KMS-11 (cell line): ENCODE measurements at regions not wholly inside any gene's neighbourhood (a gene's known extent, or its start where the extent isn't known, plus 50 kb on each side); places are given as distances from the start of the nearest gene placed in this dataset.

ENCODE experiments used
- H2AFZ ChIP-seq: fragments of 200-600 bp; sonication (generic); 2 replicates; pipeline ENCODE4 v1.6.1; 2016; ENCODE audit warnings: antibody characterized with exemption, mixed run types, low read depth
- H3K27ac ChIP-seq: fragments of 200-600 bp; sonication (generic); 2 replicates; pipeline ENCODE4 v1.6.1; 2016; ENCODE audit warnings: mild to moderate bottlenecking, mixed run types
- H3K27me3 ChIP-seq: fragments of 200-600 bp; sonication (generic); 2 replicates; pipeline ENCODE4 v1.6.1; 2017; ENCODE audit warnings: mild to moderate bottlenecking, low read depth, mixed run types, moderate library complexity; ENCODE audit not compliant: insufficient read depth
- H3K36me3 ChIP-seq: fragments of 200-600 bp; sonication (generic); 2 replicates; pipeline ENCODE4 v1.6.1; 2017; ENCODE audit warnings: mild to moderate bottlenecking, mixed run types; ENCODE audit not compliant: insufficient read depth
- H3K4me1 ChIP-seq: fragments of 200-600 bp; sonication (generic); 2 replicates; pipeline ENCODE4 v1.6.1; 2016; ENCODE audit warnings: mild to moderate bottlenecking, low read depth, mixed run types; ENCODE audit not compliant: poor library complexity, severe bottlenecking
- H3K4me2 ChIP-seq: fragments of 200-600 bp; sonication (generic); 2 replicates; pipeline ENCODE4 v1.7.0; 2016; ENCODE audit warnings: mild to moderate bottlenecking, mixed run types
- H3K4me3 ChIP-seq: fragments of 200-600 bp; sonication (generic); IDR thresholded peaks from 2 replicates; pipeline ENCODE4 v1.6.1; 2017; ENCODE audit warnings: low read depth, low read length, mixed read lengths; ENCODE audit not compliant: insufficient read depth
- H3K79me2 ChIP-seq: fragments of 200-600 bp; sonication (generic); 2 replicates; pipeline ENCODE4 v1.6.1; 2016; ENCODE audit warnings: low read depth, mixed run types; ENCODE audit not compliant: insufficient read depth
- H3K9ac ChIP-seq: fragments of 200-600 bp; sonication (generic); 2 replicates; pipeline ENCODE4 v1.6.1; 2016; ENCODE audit warnings: mild to moderate bottlenecking, mixed run types
- H4K20me1 ChIP-seq: fragments of 200-600 bp; sonication (generic); 2 replicates; pipeline ENCODE4 v1.6.1; 2016; ENCODE audit warnings: mild to moderate bottlenecking, mixed run types; ENCODE audit not compliant: insufficient read depth
- TF ChIP-seq, protein P1 (sequence below): fragments of 200-600 bp; sonication (generic); conservative IDR thresholded peaks from 2 replicates; pipeline ENCODE4 v1.6.1; 2017; ENCODE audit warnings: low read depth, mild to moderate bottlenecking, antibody characterized with exemption, low read length, moderate library complexity, mixed read lengths

DNA sequence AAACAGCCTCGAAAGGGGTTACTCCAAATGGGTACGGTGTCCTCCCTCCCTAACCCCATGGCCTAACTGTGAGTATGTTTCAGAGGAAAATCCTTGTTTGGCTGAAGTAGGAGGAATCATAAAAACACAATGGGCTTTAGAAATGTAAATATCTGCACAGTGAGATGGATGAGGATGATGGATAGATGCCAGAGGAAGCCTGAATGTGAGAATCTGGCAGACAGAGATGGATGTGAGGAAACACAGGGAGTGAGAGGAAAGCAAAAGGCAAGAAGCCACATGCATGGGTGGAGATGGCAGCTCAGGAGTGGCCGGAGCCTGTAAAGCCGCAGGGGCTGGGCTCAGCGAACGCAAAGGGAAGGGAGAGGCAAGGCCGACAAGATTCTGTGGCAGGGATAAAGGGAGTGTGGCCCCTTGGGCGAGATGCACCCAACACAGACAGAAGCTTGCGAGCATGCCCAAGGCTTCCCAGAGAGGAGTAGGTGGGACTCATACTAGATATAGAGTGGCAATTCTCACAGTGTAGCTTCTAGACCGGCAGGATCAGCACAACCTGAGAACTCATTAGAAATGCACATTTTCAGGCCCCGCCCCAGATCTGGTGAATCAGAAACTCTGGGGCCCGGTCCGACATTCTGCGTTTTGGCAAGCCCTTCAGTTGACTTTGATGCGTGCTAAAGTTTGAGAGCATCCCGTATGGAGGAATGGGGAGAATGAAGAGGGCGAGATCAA is 237.3 kb upstream of the CADM1 start:
- no peaks in the 10 kb centered on the region for H3K27me3 ChIP-seq
- H3K4me1 ChIP-seq, result no peaks in the 10 kb centered on the region
- H4K20me1 ChIP-seq, result no peaks in the 10 kb centered on the region
- H3K9ac ChIP-seq, result no peak overlapping the region
- H3K36me3 ChIP-seq, result no peaks in the 10 kb centered on the region
- TF ChIP-seq, protein P1, sequence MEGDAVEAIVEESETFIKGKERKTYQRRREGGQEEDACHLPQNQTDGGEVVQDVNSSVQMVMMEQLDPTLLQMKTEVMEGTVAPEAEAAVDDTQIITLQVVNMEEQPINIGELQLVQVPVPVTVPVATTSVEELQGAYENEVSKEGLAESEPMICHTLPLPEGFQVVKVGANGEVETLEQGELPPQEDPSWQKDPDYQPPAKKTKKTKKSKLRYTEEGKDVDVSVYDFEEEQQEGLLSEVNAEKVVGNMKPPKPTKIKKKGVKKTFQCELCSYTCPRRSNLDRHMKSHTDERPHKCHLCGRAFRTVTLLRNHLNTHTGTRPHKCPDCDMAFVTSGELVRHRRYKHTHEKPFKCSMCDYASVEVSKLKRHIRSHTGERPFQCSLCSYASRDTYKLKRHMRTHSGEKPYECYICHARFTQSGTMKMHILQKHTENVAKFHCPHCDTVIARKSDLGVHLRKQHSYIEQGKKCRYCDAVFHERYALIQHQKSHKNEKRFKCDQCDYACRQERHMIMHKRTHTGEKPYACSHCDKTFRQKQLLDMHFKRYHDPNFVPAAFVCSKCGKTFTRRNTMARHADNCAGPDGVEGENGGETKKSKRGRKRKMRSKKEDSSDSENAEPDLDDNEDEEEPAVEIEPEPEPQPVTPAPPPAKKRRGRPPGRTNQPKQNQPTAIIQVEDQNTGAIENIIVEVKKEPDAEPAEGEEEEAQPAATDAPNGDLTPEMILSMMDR, result no peak
- no peak overlapping the region for H3K27ac ChIP-seq
- no peak overlapping the region for H3K4me3 ChIP-seq
- no peaks in the 10 kb centered on the region for H3K79me2 ChIP-seq
- no peak overlapping the region for H3K4me2 ChIP-seq
- no peak overlapping the region for H2AFZ ChIP-seq

DNA sequence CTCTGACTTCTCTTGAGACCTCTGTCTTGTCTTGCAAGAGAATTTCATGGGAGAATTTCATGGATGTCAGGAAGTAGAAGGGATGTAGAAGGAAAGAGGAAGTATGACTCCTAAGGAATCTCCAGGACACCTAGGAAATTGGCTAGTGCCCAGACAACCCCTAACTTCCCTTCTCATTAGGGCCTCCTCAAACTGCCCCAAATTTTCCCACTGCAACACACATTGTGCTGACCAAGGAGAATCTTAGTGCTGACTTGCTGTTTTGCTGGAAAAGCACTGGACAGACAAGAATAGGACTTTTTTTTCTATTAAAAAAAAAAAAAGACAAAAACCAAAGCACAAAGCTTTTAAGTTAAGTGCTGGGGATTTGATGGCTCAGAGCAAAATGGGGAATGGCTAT is 236.1 kb upstream of the CADM1 start:
- TF ChIP-seq, protein P1, result no peak
- Histone ChIP-seq H3K9ac (no peak overlapping the region), H3K4me3 (no peak overlapping the region), H3K36me3 (no peaks in the 10 kb centered on the region), H3K4me1 (no peaks in the 10 kb centered on the region), H2AFZ (no peak overlapping the region), H3K27ac (no peak overlapping the region), H3K4me2 (no peak overlapping the region), H3K79me2 (no peaks in the 10 kb centered on the region), H3K27me3 (no peaks in the 10 kb centered on the region), H4K20me1 (no peaks in the 10 kb centered on the region)

DNA sequence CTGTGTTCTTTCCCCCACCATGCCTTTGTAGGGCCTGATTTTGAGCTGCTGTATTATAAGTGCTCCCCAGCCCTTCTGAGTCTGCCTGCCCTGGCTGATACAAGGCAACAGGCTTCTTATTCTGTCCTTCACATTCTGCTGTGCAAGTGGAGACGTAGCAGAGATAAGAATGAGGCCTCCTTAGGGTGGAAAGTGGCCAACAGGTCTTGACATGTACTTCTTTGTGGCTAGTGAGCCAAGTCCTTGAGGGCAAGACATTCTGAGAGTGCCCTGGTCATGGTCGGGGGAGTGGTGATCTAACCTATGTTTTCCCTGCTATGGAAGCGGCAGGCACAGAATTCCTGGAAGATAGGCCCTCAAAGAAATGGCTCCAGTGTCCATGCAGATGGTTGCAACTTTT is 235.7 kb upstream of the CADM1 start:
- Histone ChIP-seq H4K20me1 (no peaks in the 10 kb centered on the region), H3K4me1 (no peaks in the 10 kb centered on the region), H3K27ac (no peak overlapping the region), H3K36me3 (no peaks in the 10 kb centered on the region), H3K4me2 (no peak overlapping the region), H2AFZ (no peak overlapping the region), H3K9ac (no peak overlapping the region), H3K79me2 (no peaks in the 10 kb centered on the region), H3K4me3 (no peak overlapping the region), H3K27me3 (no peaks in the 10 kb centered on the region)
- TF ChIP-seq, protein P1, result no peak

DNA sequence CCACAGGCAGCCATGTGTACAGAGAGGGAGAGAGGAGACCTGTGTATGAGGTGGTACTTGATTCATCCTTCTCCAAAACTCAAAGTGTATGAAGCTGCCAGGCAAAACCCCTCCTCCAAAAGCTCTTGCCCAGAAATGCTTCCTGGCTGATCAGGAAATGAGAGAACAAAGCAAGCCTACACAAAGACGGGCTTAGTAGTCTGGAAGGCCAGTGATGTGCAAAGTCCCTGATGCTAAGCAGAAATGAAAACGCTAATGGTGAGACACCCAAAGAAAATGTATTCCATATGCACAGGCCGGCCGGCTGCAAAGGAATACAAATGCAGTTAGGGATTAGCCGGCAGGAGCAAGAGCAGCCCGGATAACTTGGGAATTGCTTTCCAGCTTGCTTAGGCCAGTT is 234.9 kb upstream of the CADM1 start:
- H3K27me3 ChIP-seq, result no peaks in the 10 kb centered on the region
- H3K36me3 ChIP-seq, result no peaks in the 10 kb centered on the region
- no peaks in the 10 kb centered on the region for H3K79me2 ChIP-seq
- H3K4me1 ChIP-seq, result no peaks in the 10 kb centered on the region
- TF ChIP-seq, protein P1, result no peak
- no peaks in the 10 kb centered on the region for H4K20me1 ChIP-seq
- no peak overlapping the region for H3K27ac ChIP-seq
- no peak overlapping the region for H3K4me2 ChIP-seq
- no peak overlapping the region for H3K9ac ChIP-seq
- no peak overlapping the region for H3K4me3 ChIP-seq
- H2AFZ ChIP-seq, result no peak overlapping the region
